Left cardiac atrium (tissue), 4 donors: ENCODE measurements at regions not wholly inside any gene's neighbourhood (a gene's known extent, or its start where the extent isn't known, plus 50 kb on each side); places are given as distances from the start of the nearest gene placed in this dataset.

ENCODE experiments used
- ATAC-seq, 2 donors: fragments of 200-7000 bp; cut with Tn5 transposase; one replicate each; pipeline ENCODE4 v1.9.1; 2020; ENCODE audit warnings: mild to moderate bottlenecking in 2 of 2, moderate library complexity in 2 of 2
- DNase-seq: peaks from one replicate; pipeline ENCODE4 v3.0.0-alpha.2; 2020
- intact Hi-C, 2 donors: fragments of 100-400 bp; cut with DNase I; formaldehyde crosslinking; loops; one replicate each; pipeline versions ENCODE4 v1.14.1 to v1.15.1; 2022 to 2023
- donor health status: DM: no; HTN: yes; CAD: no.
- donor health status: DM: no; HTN: yes; CAD: no; lungs with severe emphysema.
- donor health status: DM: yes; HTN: yes; CAD: no.
- donor health status: Dilated cardiomyopathy.

GRCh38 chr3:194989241-194989640 lies 281.7 kb downstream of the XXYLT1 start:
- intact Hi-C loops, result no loop called here
- ATAC-seq, result no peak

DNA sequence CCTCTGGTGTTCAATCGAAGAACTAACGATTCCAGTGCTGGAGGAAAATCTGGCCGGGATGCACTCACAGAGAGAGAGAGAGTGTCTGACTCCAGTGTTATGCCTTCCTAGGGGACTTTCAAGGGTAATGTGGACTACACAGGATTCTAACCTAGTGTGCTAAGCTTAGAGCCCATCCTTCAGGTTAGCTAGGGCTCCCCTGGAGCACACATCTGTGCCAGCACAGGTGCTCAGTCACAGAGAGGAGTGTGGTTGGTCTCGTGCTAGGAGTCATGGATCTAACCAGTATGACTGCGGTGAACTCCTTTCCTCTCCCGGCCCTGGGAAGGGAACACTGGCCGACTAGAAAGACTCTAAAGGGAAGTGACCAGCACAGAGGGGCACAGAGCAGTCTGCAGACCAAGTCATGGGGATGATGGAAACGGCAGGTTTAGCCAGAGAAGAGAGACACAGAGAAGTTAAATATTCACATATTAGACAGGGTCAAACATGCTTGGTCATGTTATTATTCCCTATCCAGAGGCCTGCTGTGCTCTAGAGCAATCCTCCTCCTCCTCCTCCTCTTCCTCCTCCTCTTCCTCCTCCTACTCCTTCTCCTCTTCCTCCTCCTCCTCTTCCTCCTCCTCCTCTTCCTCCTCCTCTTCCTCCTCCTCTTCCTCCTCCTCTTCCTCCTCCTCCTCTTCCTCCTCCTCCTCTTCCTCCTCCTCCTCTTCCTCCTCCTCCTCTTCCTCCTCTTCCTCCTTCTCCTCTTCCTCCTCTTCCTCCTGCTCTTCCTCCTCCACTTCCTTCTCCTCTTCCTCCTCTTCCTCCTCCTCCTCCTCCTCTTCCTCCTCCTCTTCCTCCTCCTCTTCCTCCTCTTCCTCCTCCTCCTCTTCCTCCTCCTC lies 280.3 kb downstream of the XXYLT1 start:
- ATAC-seq, result no peak
- intact Hi-C loops, result no loop called here

More at GRCh38 chr3:194989241-194989640, 281.7 kb downstream of the XXYLT1 start:
- DNase-seq, result no peak

GRCh38 chr3:194991338-194991654 lies 279.7 kb downstream of the XXYLT1 start:
- ATAC-seq (no peak), DNase-seq (no peak)
- intact Hi-C loops, result no loop called here

More for the DNA sequence above, 280.3 kb downstream of the XXYLT1 start:
- no peak for DNase-seq

DNA sequence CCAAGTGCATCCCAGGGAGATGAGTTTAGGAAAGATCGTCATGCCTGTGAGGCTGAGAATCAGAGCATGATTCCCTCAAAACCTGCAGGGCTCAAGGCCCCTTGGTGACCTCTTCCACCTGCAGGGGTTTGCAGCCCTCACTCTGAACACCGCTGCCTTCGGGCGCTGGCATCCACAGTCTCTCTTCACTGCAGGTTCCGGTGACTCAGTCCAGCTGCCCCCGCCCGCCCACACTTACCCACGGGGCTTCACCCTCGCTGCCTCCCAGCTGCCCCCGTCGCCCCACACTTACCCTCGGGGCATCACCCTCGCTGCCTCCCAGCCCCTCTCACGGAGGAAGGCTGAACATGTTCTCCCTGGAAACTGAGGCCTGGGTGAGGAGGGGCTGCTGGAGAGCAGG lies 277.1 kb downstream of the XXYLT1 start:
- intact Hi-C loops, result no loop called here
- ATAC-seq (no peak), DNase-seq (no peak)

GRCh38 chr3:194994551-194994981 lies 276.4 kb downstream of the XXYLT1 start:
- ATAC-seq (no peak), DNase-seq (no peak)
- intact Hi-C loops, result no loop called here

GRCh38 chr3:194995334-194995733 lies 275.6 kb downstream of the XXYLT1 start:
- ATAC-seq, result no peak
- no peak for DNase-seq
- intact Hi-C loops, result no loop called here

DNA sequence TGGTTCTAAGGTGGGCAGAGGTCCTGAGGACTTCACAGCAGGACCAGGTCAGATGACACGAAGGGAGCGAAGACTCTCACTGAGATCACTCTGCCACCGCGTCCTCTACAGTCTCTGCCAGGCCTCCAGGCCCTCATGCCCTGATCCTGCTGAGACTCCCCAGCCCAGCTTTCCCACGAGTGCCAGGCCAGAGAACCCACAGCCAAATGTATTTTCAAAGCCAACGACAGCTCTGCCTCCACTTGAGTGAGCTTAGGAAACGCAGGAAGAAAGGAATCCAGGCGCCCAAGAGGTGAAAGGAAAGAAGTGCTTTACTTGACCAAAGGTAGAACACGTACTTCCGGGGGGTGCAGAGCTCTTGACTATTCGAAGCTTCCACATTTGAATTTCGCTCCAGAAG lies 275.0 kb downstream of the XXYLT1 start:
- intact Hi-C loops, result no loop called here
- no peak for ATAC-seq

DNA sequence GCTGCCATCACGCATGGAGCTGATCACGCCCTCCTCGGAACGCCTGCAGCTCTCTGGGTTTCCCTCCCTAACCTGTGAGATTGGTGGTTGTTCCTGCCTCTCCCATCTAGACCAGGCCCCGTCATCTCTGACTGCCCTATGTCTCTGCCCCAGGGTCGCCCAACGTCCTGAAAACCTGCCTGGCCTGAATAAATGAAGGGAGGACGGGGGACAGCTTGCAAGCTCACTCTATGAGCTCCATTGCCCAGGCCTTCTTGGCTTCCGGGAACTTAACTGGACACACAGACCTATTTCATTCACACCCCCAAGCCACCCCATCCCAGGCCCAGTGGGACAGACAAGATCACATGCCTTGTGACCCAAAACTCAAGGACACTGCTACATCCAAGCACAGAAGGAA lies 274.2 kb downstream of the XXYLT1 start:
- ATAC-seq, result no peak
- no peak for DNase-seq
- intact Hi-C loops, result no loop called here

More for the DNA sequence above, 275.0 kb downstream of the XXYLT1 start:
- DNase-seq, result no peak

DNA sequence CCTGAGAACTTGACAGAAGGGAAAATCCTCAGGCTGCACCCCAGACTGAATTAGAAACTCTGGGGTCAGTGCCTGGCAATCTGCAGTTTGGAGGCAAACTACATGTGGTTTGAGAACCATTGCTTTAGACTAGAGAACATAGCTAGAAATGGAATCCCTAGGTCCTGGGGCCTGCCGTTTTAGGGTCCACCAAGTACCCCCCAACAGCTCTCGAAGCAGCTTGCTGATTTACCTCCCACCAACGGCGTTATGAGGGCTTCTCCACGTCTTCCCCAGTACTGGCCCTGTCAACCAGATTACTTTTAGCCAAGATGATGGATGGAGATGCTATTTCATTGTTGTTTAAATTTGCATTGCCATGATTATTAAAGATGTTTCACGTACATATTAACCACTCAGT lies 272.5 kb downstream of the XXYLT1 start:
- ATAC-seq (no peak), DNase-seq (no peak)
- intact Hi-C loops, result no loop called here

DNA sequence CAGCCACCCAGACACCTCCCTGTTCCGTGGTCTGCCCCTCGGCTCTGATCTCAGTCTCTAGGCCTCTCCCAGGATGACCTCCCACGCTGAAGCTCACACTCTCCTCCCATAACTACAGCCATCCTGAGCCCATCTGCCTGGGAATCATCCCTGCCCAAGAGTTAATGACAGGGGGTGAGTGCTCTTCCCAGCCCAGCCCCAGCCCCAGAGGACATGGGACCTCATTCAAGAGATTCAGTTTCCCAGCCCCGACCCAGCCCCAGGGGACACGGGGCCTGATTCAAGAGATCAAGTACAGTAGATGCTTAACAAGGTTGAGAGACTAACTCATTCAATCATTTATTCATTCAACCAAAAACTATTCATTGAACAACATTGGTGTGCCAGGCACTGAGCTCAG lies 272.0 kb downstream of the XXYLT1 start:
- no peak for ATAC-seq
- intact Hi-C loops, result no loop called here
- no peak for DNase-seq

DNA sequence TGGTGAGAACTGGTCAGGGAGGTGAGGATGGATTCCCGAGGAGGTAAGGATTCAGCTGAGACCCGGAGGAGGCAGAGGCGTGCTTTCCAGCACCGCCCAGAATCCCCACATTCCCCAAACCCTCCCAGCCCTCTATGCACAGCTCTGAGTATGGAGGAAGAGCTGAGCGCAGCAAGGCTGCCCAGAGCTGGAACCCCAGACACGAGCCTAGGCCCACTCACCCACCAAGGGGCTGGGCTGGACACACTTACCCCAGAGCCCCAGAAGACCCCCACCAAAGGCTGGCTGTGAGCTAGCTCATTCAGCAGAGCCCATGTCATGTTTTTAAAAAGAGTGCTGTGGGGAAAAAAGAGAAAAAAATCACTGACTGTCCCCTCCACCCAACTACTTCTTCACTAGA lies 271.5 kb downstream of the XXYLT1 start:
- intact Hi-C loops, result no loop called here
- no peak for ATAC-seq
- no peak for DNase-seq

DNA sequence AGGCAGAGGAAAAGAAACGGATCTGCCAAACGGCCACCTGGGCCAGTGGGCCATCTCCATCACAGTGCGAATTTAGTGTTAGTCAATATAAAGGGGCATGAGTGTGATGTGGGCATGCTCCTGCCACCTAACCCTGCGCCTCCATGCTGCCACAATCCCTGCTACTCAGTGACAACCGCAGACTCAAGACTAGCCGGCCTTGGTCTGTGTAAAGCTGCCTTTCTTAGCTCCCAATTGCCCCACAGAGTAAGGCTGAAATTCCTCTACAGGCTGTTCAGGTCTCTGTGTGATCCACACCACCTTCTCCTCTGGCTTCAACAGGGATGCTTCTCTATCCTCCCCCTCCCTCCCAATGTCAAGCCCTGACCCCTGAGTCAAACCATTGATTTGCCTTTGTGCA lies 269.7 kb downstream of the XXYLT1 start:
- DNase-seq (no peak), ATAC-seq (no peak)
- intact Hi-C loops, result loop anchor here (10.0 kb wide), 2 partner anchors 104 to 254 kb away; no protein-coding TSS in a partner anchor

- peak; percentile 57 for DNase-seq
- intact Hi-C loops, result loop anchor here (10.0 kb wide), 2 partner anchors 103 to 253 kb away; no protein-coding TSS in a partner anchor
- ATAC-seq, result peak; percentile 56 to 70
These were observed 268.7 kb downstream of the XXYLT1 start for GRCh38 chr3:195001961-195002861.

DNA sequence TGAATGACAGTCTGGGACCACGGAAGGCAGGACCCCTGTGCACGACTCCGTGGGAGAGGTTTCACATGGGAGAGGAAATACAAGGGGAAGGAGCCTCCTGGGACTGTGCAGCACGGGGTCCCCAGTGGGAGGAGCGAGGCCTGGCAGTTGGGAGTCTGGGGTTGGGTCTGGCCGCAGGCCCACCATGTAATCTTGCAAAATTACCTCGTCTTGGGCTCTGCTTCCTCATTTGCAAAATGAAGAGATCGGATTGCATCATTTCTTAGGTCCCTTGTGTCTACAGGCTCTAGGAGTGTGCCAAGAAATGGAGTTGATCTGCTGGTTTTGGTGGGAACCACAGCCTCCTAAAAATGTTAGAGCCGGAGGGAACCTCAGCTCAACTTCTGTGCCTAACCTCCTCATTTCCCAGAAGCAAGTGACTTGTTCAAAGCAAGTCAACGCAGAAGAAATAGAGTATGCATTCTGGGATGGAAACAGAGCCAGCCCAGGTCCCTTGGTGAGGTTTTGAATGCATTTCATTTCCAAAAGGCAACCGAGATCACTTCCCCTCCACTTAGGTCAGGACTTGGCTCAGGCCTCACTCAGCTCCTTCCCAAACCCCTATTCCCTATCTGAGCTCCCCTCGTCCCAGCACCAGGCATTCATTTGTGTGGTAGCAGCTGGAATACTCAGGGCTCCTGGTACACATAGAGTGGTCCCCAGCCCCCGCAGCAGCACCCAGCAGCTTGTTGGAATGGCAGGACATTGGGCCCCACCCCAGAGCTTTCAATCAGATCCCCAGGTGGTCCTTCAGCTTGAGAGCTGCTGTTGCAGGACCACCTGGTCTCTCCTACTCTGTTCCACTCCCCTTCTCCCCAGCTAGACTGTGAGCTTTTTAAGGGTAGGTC lies 267.7 kb downstream of the XXYLT1 start:
- intact Hi-C loops, result loop anchor here (10.0 kb wide), 2 partner anchors 102 to 252 kb away; no protein-coding TSS in a partner anchor
- ATAC-seq (peak; percentile 64 to 86), DNase-seq (peak; percentile 71)

DNA sequence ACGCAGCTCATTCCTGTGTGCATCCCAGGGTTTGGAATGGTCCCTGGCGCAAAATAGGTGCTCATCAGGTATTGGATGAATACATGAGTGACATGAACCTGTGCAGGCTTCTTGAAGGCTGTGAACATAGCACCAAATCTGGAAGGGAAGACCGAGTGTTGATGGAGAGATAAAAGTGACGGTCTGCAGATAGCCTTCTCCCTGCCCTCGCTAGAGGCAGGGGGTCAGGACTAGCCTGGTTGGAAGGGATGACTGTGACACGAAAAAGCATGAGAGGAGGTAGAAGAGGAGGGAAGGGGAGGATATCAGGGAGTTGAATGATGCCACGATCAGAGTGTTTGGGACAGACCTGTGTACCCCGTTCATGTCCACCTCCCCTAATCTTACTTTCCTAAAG lies 267.1 kb downstream of the XXYLT1 start:
- intact Hi-C loops, result loop anchor here (10.0 kb wide), 2 partner anchors 101 to 251 kb away; no protein-coding TSS in a partner anchor
- ATAC-seq (no peak), DNase-seq (no peak)

- intact Hi-C loops, result loop anchor here (10.0 kb wide), 2 partner anchors 100 to 250 kb away; no protein-coding TSS in a partner anchor
These were observed 266.3 kb downstream of the XXYLT1 start for GRCh38 chr3:195004512-195005250.

GRCh38 chr3:195005251-195005620 lies 265.7 kb downstream of the XXYLT1 start:
- DNase-seq (no peak), ATAC-seq (no peak)
- intact Hi-C loops, result loop anchor here (10.0 kb wide), 2 partner anchors 100 to 250 kb away; no protein-coding TSS in a partner anchor

More at GRCh38 chr3:195004512-195005250, 266.3 kb downstream of the XXYLT1 start:
- DNase-seq (no peak), ATAC-seq (no peak)
